NT2/D1 (cell line): ENCODE measurements at regions not wholly inside any gene's neighbourhood (a gene's known extent, or its start where the extent isn't known, plus 50 kb on each side); places are given as distances from the start of the nearest gene placed in this dataset.

Source experiments
- SUZ12 ChIP-seq: IDR thresholded peaks from 2 replicates; pipeline ENCODE4 v1.6.1; 2011; ENCODE audit not compliant: insufficient read length, insufficient read depth; ENCODE audit errors: extremely low read depth
- YY1 ChIP-seq: IDR thresholded peaks from 2 replicates; pipeline ENCODE4 v1.6.1; 2011; ENCODE audit not compliant: insufficient read length, insufficient read depth
- ZNF274 ChIP-seq: IDR thresholded peaks from 2 replicates; pipeline ENCODE4 v1.6.1; 2011; ENCODE audit warnings: mild to moderate bottlenecking, low read depth, low read length

- TF ChIP-seq ZNF274 = no peak
- no peak for TF ChIP-seq YY1
- no peak for TF ChIP-seq SUZ12
These were observed 252.0 kb downstream of the TBX18 start for GRCh38 chr6:84512391-84512790.
